Adrenal gland (tissue), 5 donors: ENCODE measurements at regions not wholly inside any gene's neighbourhood (a gene's known extent, or its start where the extent isn't known, plus 50 kb on each side); places are given as distances from the start of the nearest gene placed in this dataset.

Source experiments
- POLR2A ChIP-seq, 2 donors: fragments of 450-650 bp; IDR thresholded peaks; one replicate each; pipeline ENCODE4 v1.6.1; 2017; ENCODE audit warnings: antibody characterized with exemption in 2 of 2, mild to moderate bottlenecking in 2 of 2, moderate library complexity in 1 of 2
- TF ChIP-seq, protein P1 (sequence below), 6 experiments: fragments of 450-650 bp in 4 of 6; fragments of 200-600 bp in 2 of 6; sonication (generic) in 1 of 6; IDR thresholded peaks; 1 replicate in 5 of 6; 2 replicates in 1 of 6; pipeline versions ENCODE4 v1.5.1 to v1.8.0; 2016 to 2021; ENCODE audit warnings: antibody characterized with exemption in 6 of 6, mild to moderate bottlenecking in 2 of 6, moderate library complexity in 1 of 6
- donor health status: DM: no; HTN: no; CAD: no.

DNA sequence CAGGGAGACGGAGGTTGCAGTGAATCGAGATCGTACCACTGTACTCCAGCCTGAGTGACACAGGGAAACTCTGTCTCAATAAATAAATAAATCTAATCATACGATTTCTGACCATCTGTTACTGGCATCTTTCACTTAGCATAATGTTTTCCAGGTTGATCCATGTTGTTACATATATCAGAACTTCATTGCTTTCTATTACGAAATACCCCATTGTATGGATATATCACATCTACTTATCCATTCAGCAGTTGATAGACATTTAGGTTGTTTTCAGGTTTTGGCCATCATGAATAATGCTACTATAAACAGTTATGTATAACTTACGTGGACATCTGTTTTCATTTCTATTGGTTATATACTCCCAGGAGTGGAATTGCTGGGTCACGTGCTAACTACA lies 303.9 kb downstream of the PAX3 start:
- TF ChIP-seq, protein P1, sequence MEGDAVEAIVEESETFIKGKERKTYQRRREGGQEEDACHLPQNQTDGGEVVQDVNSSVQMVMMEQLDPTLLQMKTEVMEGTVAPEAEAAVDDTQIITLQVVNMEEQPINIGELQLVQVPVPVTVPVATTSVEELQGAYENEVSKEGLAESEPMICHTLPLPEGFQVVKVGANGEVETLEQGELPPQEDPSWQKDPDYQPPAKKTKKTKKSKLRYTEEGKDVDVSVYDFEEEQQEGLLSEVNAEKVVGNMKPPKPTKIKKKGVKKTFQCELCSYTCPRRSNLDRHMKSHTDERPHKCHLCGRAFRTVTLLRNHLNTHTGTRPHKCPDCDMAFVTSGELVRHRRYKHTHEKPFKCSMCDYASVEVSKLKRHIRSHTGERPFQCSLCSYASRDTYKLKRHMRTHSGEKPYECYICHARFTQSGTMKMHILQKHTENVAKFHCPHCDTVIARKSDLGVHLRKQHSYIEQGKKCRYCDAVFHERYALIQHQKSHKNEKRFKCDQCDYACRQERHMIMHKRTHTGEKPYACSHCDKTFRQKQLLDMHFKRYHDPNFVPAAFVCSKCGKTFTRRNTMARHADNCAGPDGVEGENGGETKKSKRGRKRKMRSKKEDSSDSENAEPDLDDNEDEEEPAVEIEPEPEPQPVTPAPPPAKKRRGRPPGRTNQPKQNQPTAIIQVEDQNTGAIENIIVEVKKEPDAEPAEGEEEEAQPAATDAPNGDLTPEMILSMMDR (IDR thresholded peaks at IDR 0.05), result no peak
- TF ChIP-seq POLR2A (IDR thresholded peaks at IDR 0.05), result no peak
